GM12878 (cell line): ENCODE measurements at regions not wholly inside any gene's neighbourhood (a gene's known extent, or its start where the extent isn't known, plus 50 kb on each side); places are given as distances from the start of the nearest gene placed in this dataset.

Experiments
- ATAC-seq: fragments of 200-7000 bp; cut with Tn5 transposase; 3 replicates; pipeline ENCODE4 v1.9.1; 2020; ENCODE audit warnings: mild to moderate bottlenecking, moderate library complexity
- BruUV-seq: library from RNA; stranded (reverse); fragments of 400-500 nt; replicated peaks from 2 replicates; lab custom pipeline; 2021; lab: Mats Ljungman, UMichigan
- CTCF ChIA-PET: fragments of 300-600 bp; sonication (Branson Sonifier 250); formaldehyde crosslinking; extraction: SDS; loops from one replicate; lab custom pipeline; 2021; ENCODE audit warnings: inconsistent platforms; lab: Yijun Ruan, JAX
- POLR2A ChIA-PET: fragments of 350-600 bp; formaldehyde crosslinking; extraction: SDS; loops from one replicate; lab custom pipeline; 2021; ENCODE audit warnings: inconsistent platforms; lab: Charles Lee
- RAD21 ChIA-PET: fragments of 300-600 bp; sonication (Branson Sonifier 250); formaldehyde crosslinking; loops from one replicate; lab custom pipeline; 2023; ENCODE audit warnings: antibody characterized with exemption; ENCODE audit not compliant: unreplicated experiment; lab: Charles Lee
- SMC1A ChIA-PET: fragments of 300-600 bp; sonication (Branson Sonifier 250); formaldehyde crosslinking; loops from one replicate; lab custom pipeline; 2023; ENCODE audit not compliant: unreplicated experiment, uncharacterized antibody; lab: Charles Lee
- DNase-seq: peaks from one replicate; pipeline ENCODE4 v3.0.0-alpha.2; 2011; ENCODE audit warnings: low read depth, low spot score
- FAIRE-seq: peaks from 3 replicates; lab custom pipeline; 2011; peaks lifted over from hg19 to GRCh38; lab: Jason Lieb, UNC
- H2AFZ ChIP-seq: 2 replicates; pipeline ENCODE4 v1.6.0; 2011; ENCODE audit warnings: low read depth, low read length, control low read depth; ENCODE audit not compliant: control insufficient read depth
- H3K27ac ChIP-seq: 2 replicates; pipeline ENCODE4 v1.5.1; 2011; ENCODE audit warnings: control low read depth; ENCODE audit not compliant: control insufficient read depth, insufficient read depth
- H3K27me3 ChIP-seq, 2 experiments: replicated peaks in 1 of 2; 2 replicates each; pipeline versions ENCODE4 v1.6.0 to v1.6.1; 2011; ENCODE audit warnings: low read length in 1 of 2; ENCODE audit not compliant: control insufficient read depth in 2 of 2, insufficient read depth in 2 of 2
- H3K36me3 ChIP-seq, 2 experiments: 2 replicates each; pipeline ENCODE4 v1.5.1; 2011; ENCODE audit warnings: low read length in 1 of 2; ENCODE audit not compliant: control insufficient read depth in 2 of 2, insufficient read depth in 2 of 2
- H3K4me1 ChIP-seq: 2 replicates; pipeline ENCODE4 v1.6.1; 2011; ENCODE audit warnings: mild to moderate bottlenecking, low read length, moderate library complexity, mixed read lengths; ENCODE audit not compliant: control insufficient read depth, insufficient read depth
- H3K4me2 ChIP-seq: 2 replicates; pipeline ENCODE4 v1.6.0; 2011; ENCODE audit warnings: control low read depth; ENCODE audit not compliant: control insufficient read depth, insufficient read depth
- H3K4me3 ChIP-seq: fragments of 200-600 bp; sonication (generic); 2 replicates; pipeline ENCODE4 v1.5.1; 2016
- H3K79me2 ChIP-seq: 2 replicates; pipeline ENCODE4 v1.6.0; 2011; ENCODE audit warnings: low read length; ENCODE audit not compliant: control insufficient read depth, insufficient read depth
- H3K9ac ChIP-seq: 2 replicates; pipeline ENCODE4 v1.8.0; 2011; ENCODE audit warnings: low read length, control low read depth, mixed read lengths; ENCODE audit not compliant: control insufficient read depth, insufficient read depth
- H3K9me3 ChIP-seq: replicated peaks from 3 replicates; pipeline ENCODE4 v1.5.1; 2011; ENCODE audit warnings: mild to moderate bottlenecking, low read length; ENCODE audit not compliant: control insufficient read depth, insufficient read depth
- H4K20me1 ChIP-seq: 2 replicates; pipeline ENCODE4 v1.6.0; 2011; ENCODE audit not compliant: control insufficient read depth, insufficient read depth
- CBFB ChIP-seq: IDR thresholded peaks from 2 replicates; pipeline ENCODE4 v1.6.1; 2016; ENCODE audit warnings: antibody characterized with exemption, low read depth
- CUX1 ChIP-seq: IDR thresholded peaks from 2 replicates; pipeline ENCODE4 v1.6.1; 2012; ENCODE audit warnings: improper control_type of control experiment, low read depth, low read length; ENCODE audit not compliant: insufficient replicate concordance
- EED ChIP-seq: sonication (generic); IDR thresholded peaks from 2 replicates; pipeline ENCODE4 v1.6.1; 2016; ENCODE audit warnings: antibody characterized with exemption, low read depth
- HDAC6 ChIP-seq: fragments of 200-600 bp; sonication (generic); IDR thresholded peaks from one replicate; pipeline ENCODE4 v1.8.0; 2017; ENCODE audit warnings: antibody characterized with exemption; ENCODE audit not compliant: unreplicated experiment
- IRF4 ChIP-seq: IDR thresholded peaks from 2 replicates; pipeline ENCODE4 v1.6.1; 2011; ENCODE audit warnings: low read depth, low read length
- JUNB ChIP-seq: IDR thresholded peaks from 2 replicates; pipeline ENCODE4 v1.6.1; 2016; ENCODE audit warnings: antibody characterized with exemption, mild to moderate bottlenecking
- NBN ChIP-seq: fragments of 450-650 bp; IDR thresholded peaks from 2 replicates; pipeline ENCODE4 v1.6.1; 2016
- NFYA ChIP-seq: IDR thresholded peaks from 2 replicates; pipeline ENCODE4 v1.6.1; 2011; ENCODE audit warnings: low read depth, mild to moderate bottlenecking, low read length, improper control_type of control experiment, borderline replicate concordance
- NR2F1 ChIP-seq: fragments of 450-650 bp; conservative IDR thresholded peaks from 2 replicates; pipeline ENCODE4 v1.6.1; 2017; ENCODE audit warnings: mild to moderate bottlenecking
- PBX3 ChIP-seq: IDR thresholded peaks from 2 replicates; pipeline ENCODE4 v1.6.1; 2011; ENCODE audit warnings: mild to moderate bottlenecking, low read depth, low read length, moderate library complexity; ENCODE audit not compliant: insufficient replicate concordance
- SIN3A ChIP-seq: IDR thresholded peaks from 2 replicates; pipeline ENCODE4 v1.6.1; 2012; ENCODE audit warnings: low read depth, low read length, improper control_type of control experiment
- SMC3 ChIP-seq: IDR thresholded peaks from 2 replicates; pipeline ENCODE4 v1.6.1; 2011; ENCODE audit warnings: low read length, improper control_type of control experiment, borderline replicate concordance
- SUZ12 ChIP-seq: fragments of 200-600 bp; sonication (generic); IDR thresholded peaks from one replicate; pipeline ENCODE4 v1.6.1; 2018; ENCODE audit warnings: antibody characterized with exemption, mild to moderate bottlenecking; ENCODE audit not compliant: unreplicated experiment
- ZNF384 ChIP-seq: IDR thresholded peaks from 2 replicates; pipeline ENCODE4 v1.6.1; 2012; ENCODE audit warnings: low read depth, mild to moderate bottlenecking, low read length, improper control_type of control experiment, borderline replicate concordance
- WGBS: methylation state at CpG from one replicate; pipeline ENCODE4 v1.1.6; 2016; ENCODE audit warnings: low lambda C conversion rate; ENCODE audit not compliant: insufficient replicate concordance, insufficient coverage; ENCODE audit errors: missing lambda C conversion rate; 5-methylcytosine and 5-hydroxymethylcytosine counted together
- in situ Hi-C: fragments of 300-500 bp; cut with MboI; formaldehyde crosslinking; loops from 9 replicates; pipeline ENCODE4 v1.14.3; 2018; ENCODE audit warnings: mixed read lengths
- intact Hi-C: fragments of 100-400 bp; cut with micrococcal nuclease; formaldehyde crosslinking; loops from one replicate; pipeline ENCODE4 v1.14.2; 2022; ENCODE audit not compliant: unreplicated experiment
- TF ChIP-seq, protein P1 (sequence below): IDR thresholded peaks from 2 replicates; pipeline ENCODE4 v1.6.1; 2012; ENCODE audit warnings: low read depth, low read length, improper control_type of control experiment

DNA sequence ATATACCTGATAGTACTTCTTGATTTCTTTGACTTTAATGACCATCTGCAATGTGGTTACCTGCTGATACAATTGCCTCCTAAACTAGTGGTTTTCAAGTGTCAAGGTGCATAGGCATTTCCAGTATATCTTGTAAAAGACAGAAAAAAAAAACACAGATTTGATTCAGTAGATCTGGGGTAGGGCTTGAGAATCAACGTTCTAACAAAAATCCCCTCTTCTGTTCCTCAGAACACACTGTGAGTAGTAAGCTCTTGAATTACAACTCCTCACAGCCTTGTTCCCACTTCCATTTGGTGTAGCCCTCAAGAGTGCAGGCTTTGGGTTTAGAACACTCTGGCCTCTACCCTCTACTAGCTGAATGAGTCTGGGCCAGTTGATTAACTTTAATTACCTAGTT is 78.0 kb upstream of the CTSC start (continued):
- TF ChIP-seq, protein P1, sequence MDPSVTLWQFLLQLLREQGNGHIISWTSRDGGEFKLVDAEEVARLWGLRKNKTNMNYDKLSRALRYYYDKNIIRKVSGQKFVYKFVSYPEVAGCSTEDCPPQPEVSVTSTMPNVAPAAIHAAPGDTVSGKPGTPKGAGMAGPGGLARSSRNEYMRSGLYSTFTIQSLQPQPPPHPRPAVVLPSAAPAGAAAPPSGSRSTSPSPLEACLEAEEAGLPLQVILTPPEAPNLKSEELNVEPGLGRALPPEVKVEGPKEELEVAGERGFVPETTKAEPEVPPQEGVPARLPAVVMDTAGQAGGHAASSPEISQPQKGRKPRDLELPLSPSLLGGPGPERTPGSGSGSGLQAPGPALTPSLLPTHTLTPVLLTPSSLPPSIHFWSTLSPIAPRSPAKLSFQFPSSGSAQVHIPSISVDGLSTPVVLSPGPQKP = no peak
- TF ChIP-seq ZNF384 = no peak
- TF ChIP-seq SIN3A = no peak
- no peak for TF ChIP-seq NR2F1

- CTCF ChIA-PET = no interaction called here
- RAD21 ChIA-PET = no interaction called here
- POLR2A ChIA-PET = no interaction called here
- no peak overlapping the region for H3K4me3 ChIP-seq
- DNase-seq (no peak), FAIRE-seq (peak; percentile 75), ATAC-seq (no peak)
- no peak overlapping the region; the same call in 1 of the 2 replicates for H2AFZ ChIP-seq
- in situ Hi-C loops = no loop called here
- H3K9ac ChIP-seq = no peak overlapping the region
- no peaks in the 10 kb centered on the region for H3K79me2 ChIP-seq
- no peaks in the 10 kb centered on the region for H3K36me3 ChIP-seq
- no peak for TF ChIP-seq SMC3
- no peak for TF ChIP-seq NR2F1
- TF ChIP-seq IRF4 = no peak
- no peak for TF ChIP-seq JUNB
- TF ChIP-seq NFYA = no peak
- TF ChIP-seq CUX1 = no peak
- TF ChIP-seq PBX3 = no peak
- TF ChIP-seq EED = no peak
- no peak for TF ChIP-seq SUZ12
- TF ChIP-seq HDAC6 = no peak
- TF ChIP-seq NBN = no peak
- no peak for TF ChIP-seq CBFB
- no peaks in the 10 kb centered on the region for H4K20me1 ChIP-seq
- no peaks in the 10 kb centered on the region; the same call in 2 of the 3 replicates for H3K9me3 ChIP-seq
- peak overlapping the region; percentile 50 for H3K27ac ChIP-seq
- BruUV-seq = no TSS peak
- peaks cover 17% of the 10 kb centered on the region for H3K4me1 ChIP-seq
- WGBS = 14% methylated on average over 3 of the region's 3 CpGs
- intact Hi-C loops = no loop called here
- no peaks in the 10 kb centered on the region for H3K27me3 ChIP-seq
- SMC1A ChIA-PET = interaction anchor here (2.5 kb wide), 1 partner anchor 10 kb away, joined by 9 read pairs; no protein-coding TSS in a partner anchor
- H3K4me2 ChIP-seq = peak overlapping the region; percentile 67
Measured at GRCh38 chr11:88414981-88415413, 77.5 kb upstream of the CTSC start.
